Activated CD8-positive, alpha-beta memory T cell treated with anti-CD3 and anti-CD28 coated beads, Interleukin-2, amount 10 ng/mL, durations not matched to agents 7 days and 5 days (primary cell): ENCODE measurements at regions not wholly inside any gene's neighbourhood (a gene's known extent, or its start where the extent isn't known, plus 50 kb on each side); places are given as distances from the start of the nearest gene placed in this dataset.
"Not testable (repeated sequence)": the region's sequence is repeated elsewhere in the genome, so short reads cannot be mapped to it uniquely, and the experiment has no call there.

Experiments
- ATAC-seq: fragments of 150-1000 bp; cut with Tn5 transposase; one replicate; pipeline ENCODE4 v1.10.0; 2021; ENCODE audit warnings: moderate library complexity
- CTCF ChIA-PET: fragments of 350-600 bp; sonication (Branson Sonifier 250); formaldehyde crosslinking; loops from one replicate; lab custom pipeline; 2021; ENCODE audit warnings: antibody characterized with exemption; lab: Charles Lee
- DNase-seq: peaks from one replicate; pipeline ENCODE4 v3.0.0-alpha.2; 2020
- H3K27ac Mint-ChIP-seq: one replicate; pipeline ENCODE4 v1.8.0; 2021; ENCODE audit warnings: mild to moderate bottlenecking, mixed read lengths
- H3K27me3 Mint-ChIP-seq: one replicate; pipeline ENCODE4 v1.8.0; 2021; ENCODE audit warnings: mixed read lengths
- H3K36me3 Mint-ChIP-seq: one replicate; pipeline ENCODE4 v1.8.0; 2021; ENCODE audit warnings: mild to moderate bottlenecking, mixed read lengths
- H3K4me1 Mint-ChIP-seq: one replicate; pipeline ENCODE4 v1.8.0; 2021; ENCODE audit warnings: mixed read lengths
- H3K4me3 Mint-ChIP-seq: one replicate; pipeline ENCODE4 v1.8.0; 2021; ENCODE audit warnings: mild to moderate bottlenecking, moderate library complexity, mixed read lengths
- H3K9me3 Mint-ChIP-seq: one replicate; pipeline ENCODE4 v1.8.0; 2022; ENCODE audit warnings: low read depth, mixed read lengths

GRCh38 chr2:62616486-62616885 is 89.0 kb upstream of the EHBP1 start:
- H3K4me3 Mint-ChIP-seq, H3K4me1 Mint-ChIP-seq, H3K9me3 Mint-ChIP-seq, H3K36me3 Mint-ChIP-seq, DNase-seq, CTCF ChIA-PET, ATAC-seq, H3K27ac Mint-ChIP-seq: not testable (repeated sequence)
- H3K27me3 Mint-ChIP-seq = peaks cover 18% of the 10 kb centered on the region

- Mint-ChIP-seq H3K36me3 (no peaks in the 10 kb centered on the region), H3K27ac (no peak overlapping the region), H3K4me1 (no peaks in the 10 kb centered on the region), H3K9me3 (no peaks in the 10 kb centered on the region), H3K4me3 (no peak overlapping the region), H3K27me3 (peaks cover 9% of the 10 kb centered on the region)
- DNase-seq (no peak), ATAC-seq (no peak)
- CTCF ChIA-PET = no interaction called here
Measured at GRCh38 chr2:62611854-62612253, 93.7 kb upstream of the EHBP1 start.

GRCh38 chr2:62605471-62605870 is 99.5 kb upstream of the TMEM17 start:
- CTCF ChIA-PET, H3K27ac Mint-ChIP-seq, H3K36me3 Mint-ChIP-seq, H3K4me3 Mint-ChIP-seq, H3K27me3 Mint-ChIP-seq, H3K9me3 Mint-ChIP-seq, DNase-seq, ATAC-seq, H3K4me1 Mint-ChIP-seq: not testable (repeated sequence)

GRCh38 chr2:62604336-62604735 is 98.3 kb upstream of the TMEM17 start:
- Mint-ChIP-seq H3K4me3 (no peak overlapping the region), H3K4me1 (no peaks in the 10 kb centered on the region), H3K27ac (no peak overlapping the region), H3K27me3 (peaks cover 10% of the 10 kb centered on the region), H3K9me3 (peaks cover 2% of the 10 kb centered on the region), H3K36me3 (no peaks in the 10 kb centered on the region)
- no peak for ATAC-seq
- DNase-seq = no peak
- CTCF ChIA-PET = no interaction called here

GRCh38 chr2:62603154-62603712 is 97.2 kb upstream of the TMEM17 start:
- H3K36me3 Mint-ChIP-seq = no peaks in the 10 kb centered on the region
- DNase-seq (no peak), ATAC-seq (no peak)
- no peaks in the 10 kb centered on the region for H3K4me1 Mint-ChIP-seq
- peaks cover 10% of the 10 kb centered on the region for H3K27me3 Mint-ChIP-seq
- H3K9me3 Mint-ChIP-seq = peaks cover 2% of the 10 kb centered on the region
- H3K27ac Mint-ChIP-seq = no peak overlapping the region
- CTCF ChIA-PET = no interaction called here
- H3K4me3 Mint-ChIP-seq = no peak overlapping the region

GRCh38 chr2:62599674-62600410 is 93.8 kb upstream of the TMEM17 start:
- H3K36me3 Mint-ChIP-seq, ATAC-seq, H3K9me3 Mint-ChIP-seq, CTCF ChIA-PET, H3K4me1 Mint-ChIP-seq, H3K4me3 Mint-ChIP-seq, H3K27ac Mint-ChIP-seq, H3K27me3 Mint-ChIP-seq, DNase-seq: not testable (repeated sequence)

- Mint-ChIP-seq H3K27me3 (peaks cover 6% of the 10 kb centered on the region), H3K9me3 (no peaks in the 10 kb centered on the region), H3K4me3 (no peak overlapping the region), H3K36me3 (no peaks in the 10 kb centered on the region), H3K4me1 (no peaks in the 10 kb centered on the region), H3K27ac (no peak overlapping the region)
- DNase-seq (no peak), ATAC-seq (no peak)
- CTCF ChIA-PET = no interaction called here
Measured at GRCh38 chr2:62597323-62597722, 91.3 kb upstream of the TMEM17 start.

GRCh38 chr2:62596061-62596921 is 90.3 kb upstream of the TMEM17 start:
- Mint-ChIP-seq H3K27ac (no peak overlapping the region), H3K9me3 (no peaks in the 10 kb centered on the region), H3K36me3 (no peaks in the 10 kb centered on the region), H3K4me3 (no peak overlapping the region), H3K4me1 (no peaks in the 10 kb centered on the region), H3K27me3 (peaks cover 3% of the 10 kb centered on the region)
- DNase-seq = no peak
- no peak for ATAC-seq
- CTCF ChIA-PET = no interaction called here

GRCh38 chr2:62595474-62595873 is 89.5 kb upstream of the TMEM17 start:
- H3K4me1 Mint-ChIP-seq = no peaks in the 10 kb centered on the region
- no peaks in the 10 kb centered on the region for H3K9me3 Mint-ChIP-seq
- H3K27me3 Mint-ChIP-seq = no peaks in the 10 kb centered on the region
- ATAC-seq (no peak), DNase-seq (no peak)
- no peaks in the 10 kb centered on the region for H3K36me3 Mint-ChIP-seq
- CTCF ChIA-PET = interaction anchor here (1.0 kb wide), 1 partner anchor 138 kb away, joined by 3 read pairs; no protein-coding TSS in a partner anchor
- no peak overlapping the region for H3K4me3 Mint-ChIP-seq
- no peak overlapping the region for H3K27ac Mint-ChIP-seq

- DNase-seq (no peak), ATAC-seq (no peak)
- no peaks in the 10 kb centered on the region for H3K9me3 Mint-ChIP-seq
- no peak overlapping the region for H3K4me3 Mint-ChIP-seq
- no peaks in the 10 kb centered on the region for H3K4me1 Mint-ChIP-seq
- H3K27ac Mint-ChIP-seq = no peak overlapping the region
- H3K36me3 Mint-ChIP-seq = no peaks in the 10 kb centered on the region
- CTCF ChIA-PET = no interaction called here
- H3K27me3 Mint-ChIP-seq = no peaks in the 10 kb centered on the region
Measured at GRCh38 chr2:62593825-62594224, 87.8 kb upstream of the TMEM17 start.

- no peaks in the 10 kb centered on the region for H3K27me3 Mint-ChIP-seq
- ATAC-seq = no peak
Measured at GRCh38 chr2:62591491-62591890, 85.5 kb upstream of the TMEM17 start.

GRCh38 chr2:62589691-62590356 is 83.8 kb upstream of the TMEM17 start:
- Mint-ChIP-seq H3K27ac (no peak overlapping the region), H3K4me1 (no peaks in the 10 kb centered on the region), H3K9me3 (no peaks in the 10 kb centered on the region), H3K36me3 (no peaks in the 10 kb centered on the region), H3K4me3 (no peak overlapping the region), H3K27me3 (peaks cover 6% of the 10 kb centered on the region)
- ATAC-seq = no peak
- no peak for DNase-seq
- CTCF ChIA-PET = no interaction called here

More at GRCh38 chr2:62591491-62591890, 85.5 kb upstream of the TMEM17 start:
- no peak overlapping the region for H3K4me3 Mint-ChIP-seq
- H3K9me3 Mint-ChIP-seq = no peaks in the 10 kb centered on the region
- no peaks in the 10 kb centered on the region for H3K36me3 Mint-ChIP-seq
- CTCF ChIA-PET = no interaction called here
- no peaks in the 10 kb centered on the region for H3K4me1 Mint-ChIP-seq
- no peak overlapping the region for H3K27ac Mint-ChIP-seq
- DNase-seq = no peak

GRCh38 chr2:62587592-62587991 is 81.6 kb upstream of the TMEM17 start:
- no peak overlapping the region for H3K4me3 Mint-ChIP-seq
- H3K4me1 Mint-ChIP-seq = no peaks in the 10 kb centered on the region
- no peaks in the 10 kb centered on the region for H3K9me3 Mint-ChIP-seq
- no peak overlapping the region for H3K27ac Mint-ChIP-seq
- CTCF ChIA-PET = no interaction called here
- H3K36me3 Mint-ChIP-seq = no peaks in the 10 kb centered on the region
- no peak for ATAC-seq
- DNase-seq = no peak
- peaks cover 9% of the 10 kb centered on the region for H3K27me3 Mint-ChIP-seq
